SU-DHL-6 (cell line): ENCODE measurements at regions not wholly inside any gene's neighbourhood (a gene's known extent, or its start where the extent isn't known, plus 50 kb on each side); places are given as distances from the start of the nearest gene placed in this dataset.

Experiments
- H2AFZ ChIP-seq: fragments of 200-600 bp; sonication (generic); 2 replicates; pipeline ENCODE4 v1.6.1; 2014; ENCODE audit warnings: low read depth, mild to moderate bottlenecking, moderate library complexity, mixed read lengths, antibody characterized with exemption, low read length; ENCODE audit not compliant: severe bottlenecking
- H3F3A ChIP-seq: fragments of 200-600 bp; shearing (Covaris generic); 2 replicates; pipeline ENCODE4 v1.6.0; 2016; ENCODE audit warnings: antibody characterized with exemption, mild to moderate bottlenecking; ENCODE audit not compliant: insufficient read depth
- H3K27ac ChIP-seq: fragments of 200-600 bp; sonication (generic); 2 replicates; pipeline ENCODE4 v1.5.1; 2016; ENCODE audit warnings: low read depth, mild to moderate bottlenecking, low read length, moderate library complexity, mixed read lengths
- H3K27me3 ChIP-seq: fragments of 200-600 bp; sonication (generic), shearing (Covaris generic); 2 replicates; pipeline ENCODE4 v1.6.0; 2014; ENCODE audit warnings: mild to moderate bottlenecking, low read length
- H3K36me3 ChIP-seq: fragments of 200-600 bp; sonication (generic); 2 replicates; pipeline ENCODE4 v1.6.1; 2014; ENCODE audit warnings: mild to moderate bottlenecking, low read length, mixed read lengths
- H3K4me2 ChIP-seq: fragments of 300-600, 200-600 bp; shearing (Covaris generic), sonication (generic); 2 replicates; pipeline ENCODE4 v1.6.0; 2014; ENCODE audit warnings: low read length, low read depth, mild to moderate bottlenecking; ENCODE audit not compliant: poor library complexity, severe bottlenecking
- H3K4me3 ChIP-seq: fragments of 200-600 bp; sonication (generic); 2 replicates; pipeline ENCODE4 v1.5.1; 2014; ENCODE audit warnings: antibody characterized with exemption, low read length, mild to moderate bottlenecking, mixed read lengths; ENCODE audit not compliant: insufficient read depth, poor library complexity, severe bottlenecking
- H3K79me2 ChIP-seq: fragments of 200-600 bp; sonication (generic); 2 replicates; pipeline ENCODE4 v1.6.1; 2014; ENCODE audit warnings: mild to moderate bottlenecking, low read length, moderate library complexity; ENCODE audit not compliant: insufficient read depth
- H3K9ac ChIP-seq: fragments of 200-600 bp; sonication (generic); 2 replicates; pipeline ENCODE4 v1.7.0; 2014; ENCODE audit warnings: mild to moderate bottlenecking, low read length
- H3K9me2 ChIP-seq: fragments of 200-600 bp; sonication (generic); replicated peaks from 2 replicates; pipeline ENCODE4 v1.6.1; 2014; ENCODE audit warnings: low read length; ENCODE audit not compliant: insufficient read depth
- H3K9me3 ChIP-seq: fragments of 200-600 bp; sonication (generic); 2 replicates; pipeline ENCODE4 v1.6.1; 2014; ENCODE audit warnings: low read length, mixed read lengths; ENCODE audit not compliant: insufficient read depth
- H4K20me1 ChIP-seq: fragments of 200-600 bp; sonication (generic); 2 replicates; pipeline ENCODE4 v1.6.1; 2014; ENCODE audit warnings: low read depth, mild to moderate bottlenecking, antibody characterized with exemption, low read length, moderate library complexity, mixed read lengths
- CTCF ChIP-seq: fragments of 200-600 bp; sonication (generic); IDR thresholded peaks from one replicate; pipeline ENCODE4 v1.5.1; 2017; ENCODE audit warnings: antibody characterized with exemption, mild to moderate bottlenecking, low read length, moderate library complexity; ENCODE audit not compliant: insufficient read depth, poor library complexity, severe bottlenecking
- EZH2phosphoT487 ChIP-seq: fragments of 200-600 bp; sonication (generic), shearing (Covaris generic); conservative IDR thresholded peaks from 2 replicates; pipeline ENCODE4 v1.6.1; 2018; ENCODE audit warnings: mild to moderate bottlenecking, antibody characterized with exemption, low read length, moderate library complexity, mixed read lengths

DNA sequence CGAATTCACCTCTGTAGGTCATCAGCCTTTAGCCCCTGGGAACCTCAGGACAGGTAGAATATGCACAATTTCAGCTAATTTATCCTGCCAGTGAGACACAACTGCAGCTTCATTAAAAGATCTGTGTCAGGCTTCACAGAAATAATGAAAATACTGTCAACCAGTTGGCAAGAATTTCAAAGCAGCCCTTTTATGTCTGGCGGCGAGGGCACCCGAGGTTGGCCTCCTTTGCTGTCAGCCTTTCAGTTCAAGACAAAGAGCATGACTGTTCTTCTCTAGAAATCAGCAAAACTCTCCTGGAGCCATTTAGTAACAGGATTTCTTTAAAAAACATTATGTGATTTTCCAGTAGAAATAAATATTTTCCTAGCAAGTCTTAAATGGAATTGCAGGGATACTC lies 75.9 kb downstream of the BBS10 start:
- Histone ChIP-seq H3F3A (no peaks in the 10 kb centered on the region), H3K4me2 (no peak overlapping the region), H2AFZ (no peak overlapping the region), H3K9me2 (no peaks in the 10 kb centered on the region), H3K79me2 (no peaks in the 10 kb centered on the region), H3K9me3 (no peaks in the 10 kb centered on the region), H3K36me3 (no peaks in the 10 kb centered on the region), H3K4me3 (no peak overlapping the region), H3K27me3 (0 out of 2 replicates have a peak, but pooled peaks cover 2% of the 10 kb centered on the region), H3K27ac (no peak overlapping the region), H3K9ac (no peak overlapping the region), H4K20me1 (no peaks in the 10 kb centered on the region)
- TF ChIP-seq CTCF (no peak), EZH2phosphoT487 (no peak)

- H3K4me2 ChIP-seq = no peak overlapping the region
- no peaks in the 10 kb centered on the region for H3F3A ChIP-seq
- no peaks in the 10 kb centered on the region for H3K9me3 ChIP-seq
- H4K20me1 ChIP-seq = no peaks in the 10 kb centered on the region
- no peaks in the 10 kb centered on the region for H3K9me2 ChIP-seq
- no peak overlapping the region for H3K4me3 ChIP-seq
- no peak overlapping the region for H3K9ac ChIP-seq
- no peak for TF ChIP-seq CTCF
- TF ChIP-seq EZH2phosphoT487 = no peak
- no peak overlapping the region for H3K27ac ChIP-seq
- H3K79me2 ChIP-seq = no peaks in the 10 kb centered on the region
- H2AFZ ChIP-seq = no peak overlapping the region
- 0 out of 2 replicates have a peak, but pooled peaks cover 2% of the 10 kb centered on the region for H3K27me3 ChIP-seq
- no peaks in the 10 kb centered on the region for H3K36me3 ChIP-seq
Observed at GRCh38 chr12:76270657-76271358, 77.4 kb downstream of the BBS10 start.

- Histone ChIP-seq H3K4me2 (no peak overlapping the region), H3K9me2 (no peaks in the 10 kb centered on the region), H3K27ac (no peak overlapping the region), H2AFZ (no peak overlapping the region), H3K36me3 (no peaks in the 10 kb centered on the region), H4K20me1 (no peaks in the 10 kb centered on the region), H3K27me3 (0 out of 2 replicates have a peak, but pooled peaks cover 2% of the 10 kb centered on the region), H3K9ac (no peak overlapping the region), H3K79me2 (no peaks in the 10 kb centered on the region), H3K4me3 (no peak overlapping the region), H3K9me3 (no peaks in the 10 kb centered on the region), H3F3A (no peaks in the 10 kb centered on the region)
- TF ChIP-seq CTCF (no peak), EZH2phosphoT487 (no peak)
Observed at GRCh38 chr12:76268267-76268666, 79.9 kb downstream of the BBS10 start.
